PC-9 (cell line): ENCODE measurements at regions not wholly inside any gene's neighbourhood (a gene's known extent, or its start where the extent isn't known, plus 50 kb on each side); places are given as distances from the start of the nearest gene placed in this dataset.

Experiments used
- BruUV-seq: library from RNA; stranded (reverse); fragments of 400-500 nt; replicated peaks from 2 replicates; lab custom pipeline; 2021; lab: Mats Ljungman, UMichigan
- CTCF ChIA-PET: fragments of 300-600 bp; sonication (Branson Sonifier 250); formaldehyde crosslinking; loops from one replicate; lab custom pipeline; 2022; ENCODE audit warnings: antibody characterized with exemption; lab: Charles Lee
- POLR2A ChIA-PET: fragments of 300-600 bp; sonication (Branson Sonifier 250); formaldehyde crosslinking; loops from one replicate; lab custom pipeline; 2022; ENCODE audit warnings: antibody characterized with exemption; ENCODE audit not compliant: unreplicated experiment; lab: Charles Lee
- DNase-seq, 2 experiments: peaks; one replicate each; pipeline versions ENCODE4 v3.0.0 to v3.0.0-alpha.2; 2015 to 2022; ENCODE audit warnings: mixed read lengths in 1 of 2
- H2AFZ ChIP-seq: fragments of 200-600 bp; sonication (generic); 2 replicates; pipeline ENCODE4 v1.8.1; 2017; ENCODE audit warnings: antibody characterized with exemption
- H3F3A ChIP-seq: fragments of 200-600 bp; sonication (generic); 2 replicates; pipeline ENCODE4 v1.8.1; 2017; ENCODE audit warnings: antibody characterized with exemption, mild to moderate bottlenecking, low read depth; ENCODE audit not compliant: insufficient read depth
- H3K27ac ChIP-seq: fragments of 200-600 bp; sonication (generic); 2 replicates; pipeline ENCODE4 v1.6.1; 2016; ENCODE audit warnings: mixed run types
- H3K27me3 ChIP-seq: fragments of 200-600 bp; sonication (generic); 2 replicates; pipeline ENCODE4 v1.6.1; 2016; ENCODE audit warnings: low read depth, mixed run types; ENCODE audit not compliant: insufficient read depth
- H3K36me3 ChIP-seq: fragments of 200-600 bp; sonication (generic); 2 replicates; pipeline ENCODE4 v1.6.1; 2016; ENCODE audit warnings: low read depth, mixed run types
- H3K4me1 ChIP-seq: fragments of 200-600 bp; sonication (generic); replicated peaks from 2 replicates; pipeline ENCODE4 v1.6.1; 2016; ENCODE audit warnings: mixed run types; ENCODE audit not compliant: insufficient read depth
- H3K4me2 ChIP-seq: fragments of 200-600 bp; sonication (generic); 2 replicates; pipeline ENCODE4 v1.6.1; 2017; ENCODE audit warnings: mixed run types
- H3K4me3 ChIP-seq: fragments of 200-600 bp; sonication (generic); 2 replicates; pipeline ENCODE4 v1.6.1; 2016; ENCODE audit warnings: mixed run types
- H3K79me2 ChIP-seq: fragments of 200-600 bp; sonication (generic); 2 replicates; pipeline ENCODE4 v1.6.1; 2017; ENCODE audit warnings: low read depth, mixed run types
- H3K9me2 ChIP-seq: fragments of 200-600 bp; sonication (generic); 2 replicates; pipeline ENCODE4 v1.8.1; 2017; ENCODE audit warnings: mild to moderate bottlenecking; ENCODE audit not compliant: insufficient read depth
- H3K9me3 ChIP-seq: fragments of 200-600 bp; sonication (generic); 2 replicates; pipeline ENCODE4 v1.8.1; 2016; ENCODE audit warnings: low read depth; ENCODE audit not compliant: insufficient read depth
- H4K20me1 ChIP-seq: fragments of 200-600 bp; sonication (generic); 2 replicates; pipeline ENCODE4 v1.8.1; 2017; ENCODE audit not compliant: insufficient read depth
- CTCF ChIP-seq: fragments of 200-600 bp; sonication (generic); conservative IDR thresholded peaks from 2 replicates; pipeline ENCODE4 v1.6.1; 2017; ENCODE audit warnings: mixed run types, antibody characterized with exemption, mild to moderate bottlenecking, moderate library complexity
- EZH2 ChIP-seq: fragments of 200-600 bp; sonication (generic); IDR thresholded peaks from 2 replicates; pipeline ENCODE4 v1.8.0; 2017; ENCODE audit warnings: antibody characterized with exemption, low read depth
- intact Hi-C: fragments of 100-400 bp; cut with micrococcal nuclease; formaldehyde crosslinking; loops from one replicate; pipeline ENCODE4 v1.10.0; 2022; ENCODE audit not compliant: unreplicated experiment

GRCh38 chr16:47886139-47886538 is 269.7 kb downstream of the ABCC12 start:
- no TSS peak for BruUV-seq
- Histone ChIP-seq H3K27me3 (no peaks in the 10 kb centered on the region), H3K4me2 (no peak overlapping the region), H3K36me3 (no peaks in the 10 kb centered on the region), H3K79me2 (no peaks in the 10 kb centered on the region), H3K27ac (no peak overlapping the region), H3K4me3 (no peak overlapping the region), H3K4me1 (peaks cover 21% of the 10 kb centered on the region), H3K9me2 (no peaks in the 10 kb centered on the region), H3K9me3 (no peaks in the 10 kb centered on the region), H3F3A (0 out of 2 replicates have a peak, but pooled peaks cover 4% of the 10 kb centered on the region), H4K20me1 (no peaks in the 10 kb centered on the region), H2AFZ (no peak overlapping the region)
- CTCF ChIA-PET = interaction anchor here (1.5 kb wide), 1 partner anchor 167 kb away, joined by 4 read pairs; no protein-coding TSS in a partner anchor
- intact Hi-C loops = loop anchor here (5.0 to 10.0 kb wide), 4 partner anchors 126 to 236 kb away; no protein-coding TSS in a partner anchor
- DNase-seq = no peak
- POLR2A ChIA-PET = no interaction called here
- TF ChIP-seq CTCF = no peak
- no peak for TF ChIP-seq EZH2

DNA sequence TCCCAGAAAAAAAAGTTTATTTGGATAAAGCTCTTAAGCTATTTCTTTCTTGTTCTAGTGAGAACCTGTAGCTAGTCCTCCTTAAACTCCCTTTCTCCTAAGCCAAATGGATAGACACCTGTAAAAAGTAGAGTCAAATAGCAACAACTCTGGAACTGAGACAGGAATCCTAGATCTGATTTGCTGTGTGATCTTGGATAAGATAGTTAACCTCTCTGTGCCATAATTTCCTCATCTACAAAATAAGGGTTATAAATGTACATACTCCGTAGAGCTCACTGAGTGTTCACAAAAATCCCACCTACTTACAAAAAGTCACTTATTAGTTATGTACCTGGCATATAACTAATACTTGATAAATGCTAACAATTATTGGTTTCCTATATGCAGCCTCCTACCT is 270.3 kb downstream of the ABCC12 start:
- H3K4me1 ChIP-seq = peaks cover 21% of the 10 kb centered on the region
- no peak overlapping the region for H3K4me3 ChIP-seq
- no peaks in the 10 kb centered on the region for H3K36me3 ChIP-seq
- ChIA-PET POLR2A (no interaction called here), CTCF (no interaction called here)
- no peaks in the 10 kb centered on the region for H4K20me1 ChIP-seq
- TF ChIP-seq CTCF = no peak
- no peak for TF ChIP-seq EZH2
- H3K27me3 ChIP-seq = no peaks in the 10 kb centered on the region
- no peaks in the 10 kb centered on the region for H3K79me2 ChIP-seq
- no peaks in the 10 kb centered on the region for H3K9me2 ChIP-seq
- intact Hi-C loops = loop anchor here (5.0 to 10.0 kb wide), 4 partner anchors 127 to 237 kb away; no protein-coding TSS in a partner anchor
- H3K4me2 ChIP-seq = no peak overlapping the region
- H3F3A ChIP-seq = 0 out of 2 replicates have a peak, but pooled peaks cover 4% of the 10 kb centered on the region
- H3K9me3 ChIP-seq = no peaks in the 10 kb centered on the region
- no TSS peak for BruUV-seq
- DNase-seq = no peak
- H2AFZ ChIP-seq = no peak overlapping the region
- H3K27ac ChIP-seq = no peak overlapping the region

GRCh38 chr16:47884116-47884725 is 271.6 kb downstream of the ABCC12 start:
- no peak overlapping the region for H3K27ac ChIP-seq
- no peaks in the 10 kb centered on the region for H4K20me1 ChIP-seq
- H2AFZ ChIP-seq = no peak overlapping the region
- H3K4me1 ChIP-seq = peaks cover 21% of the 10 kb centered on the region
- H3K4me3 ChIP-seq = no peak overlapping the region
- TF ChIP-seq CTCF (no peak), EZH2 (no peak)
- ChIA-PET POLR2A (interaction anchor here (0.7 kb wide), 1 partner anchor 897 kb away, joined by 3 read pairs; no protein-coding TSS in a partner anchor), CTCF (no interaction called here)
- H3K36me3 ChIP-seq = no peaks in the 10 kb centered on the region
- H3K9me3 ChIP-seq = no peaks in the 10 kb centered on the region
- no peaks in the 10 kb centered on the region for H3K9me2 ChIP-seq
- BruUV-seq = no TSS peak
- H3F3A ChIP-seq = 0 out of 2 replicates have a peak, but pooled peaks cover 4% of the 10 kb centered on the region
- H3K79me2 ChIP-seq = no peaks in the 10 kb centered on the region
- no peak for DNase-seq
- intact Hi-C loops = loop anchor here (10.0 kb wide), 1 partner anchor 171 kb away; no protein-coding TSS in a partner anchor
- H3K27me3 ChIP-seq = no peaks in the 10 kb centered on the region
- no peak overlapping the region for H3K4me2 ChIP-seq
